ENCODE measurements at regions not wholly inside any gene's neighbourhood (a gene's known extent, or its start where the extent isn't known, plus 50 kb on each side); places are given as distances from the start of the nearest gene placed in this dataset.
A peak's percentile ranks its signal among the peaks of the same experiment; 100 is the strongest.
"Not testable (repeated sequence)": the region's sequence is repeated elsewhere in the genome, so short reads cannot be mapped to it uniquely, and the experiment has no call there.

- DNase-seq (ENCODE audit: low spot score) = no peak
Observed at GRCh38 chr14:89743828-89744227, 210.7 kb downstream of the EFCAB11 start.

GRCh38 chr14:89740241-89740640 lies 214.3 kb downstream of the EFCAB11 start:
- DNase-seq (ENCODE audit: low spot score) = no peak

DNA sequence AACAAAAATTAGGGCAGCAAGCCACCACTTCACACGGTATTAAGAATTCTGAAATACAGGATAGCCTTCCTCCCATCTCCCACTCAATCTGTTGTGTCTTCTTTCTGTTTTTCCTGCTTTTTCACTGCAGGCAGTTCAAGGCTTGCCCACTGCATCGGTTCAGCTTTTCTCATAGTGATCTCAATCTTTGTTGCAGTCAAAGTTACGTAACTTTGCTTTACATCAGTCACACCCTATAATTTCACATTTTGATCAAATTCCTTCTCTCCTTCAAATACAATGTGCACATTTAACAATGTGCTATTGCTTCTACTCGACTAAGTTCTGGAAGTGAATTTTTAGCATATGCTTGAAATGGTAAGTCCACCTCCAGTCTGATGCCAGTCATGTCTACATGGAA lies 217.6 kb downstream of the EFCAB11 start:
- no peak for DNase-seq (ENCODE audit: low spot score)

DNA sequence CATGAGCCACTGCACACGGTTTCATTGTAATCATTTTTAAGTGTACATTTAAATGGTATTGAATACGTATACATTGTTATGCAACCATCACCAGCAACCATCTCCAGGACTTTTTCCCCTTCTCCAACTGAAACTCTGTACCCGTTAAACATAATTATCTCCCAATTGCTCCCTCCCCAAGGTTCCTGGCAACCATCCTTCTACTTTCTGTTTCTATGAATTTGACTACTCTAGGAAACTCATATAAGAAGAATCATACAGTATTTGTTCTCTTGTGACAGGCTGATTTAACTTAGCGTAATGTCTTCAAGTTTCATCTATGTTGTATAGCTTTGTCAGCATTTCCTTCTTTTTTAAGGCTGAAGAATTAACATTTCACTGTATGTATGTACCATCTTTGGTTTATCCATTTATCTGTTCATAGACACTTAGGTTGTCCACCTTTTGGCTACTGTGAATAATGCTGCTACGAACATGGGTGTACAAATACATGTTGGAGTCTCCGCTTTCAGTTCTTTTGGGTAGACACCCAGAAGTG lies 223.1 kb downstream of the EFCAB11 start:
- no peak for DNase-seq (ENCODE audit: low spot score)

- no peak for DNase-seq (ENCODE audit: low spot score)
Observed at GRCh38 chr14:89730687-89731086, 223.8 kb downstream of the EFCAB11 start.

DNA sequence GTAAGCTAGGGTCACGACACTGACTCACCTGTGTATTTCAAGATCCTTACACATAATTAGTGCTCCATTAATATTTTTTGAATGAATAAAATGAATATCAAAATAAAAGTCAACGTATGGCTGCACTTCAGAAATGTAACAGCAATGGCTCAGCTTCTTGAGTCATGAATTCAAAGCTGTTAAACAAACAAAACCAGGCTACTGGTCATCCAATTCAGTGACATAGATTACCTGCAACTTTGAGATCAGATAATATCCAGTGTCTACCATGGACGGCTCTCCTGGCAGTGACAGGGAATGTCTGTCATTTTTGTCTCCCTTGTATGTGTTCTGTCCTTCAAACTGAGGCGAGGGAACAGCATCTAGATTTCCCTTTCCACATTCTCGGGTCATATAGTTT lies 225.6 kb downstream of the EFCAB11 start:
- DNase-seq (ENCODE audit: low spot score) = no peak

GRCh38 chr14:89726226-89726625 lies 228.3 kb downstream of the EFCAB11 start:
- not testable (repeated sequence) for DNase-seq (ENCODE audit: low spot score)

GRCh38 chr14:89724628-89724960 lies 229.9 kb downstream of the EFCAB11 start:
- no peak for DNase-seq (ENCODE audit: low spot score)

- no peak for DNase-seq (ENCODE audit: low spot score)
Observed at GRCh38 chr14:89723930-89724627, 230.5 kb downstream of the EFCAB11 start.

GRCh38 chr14:89721956-89722355 lies 232.6 kb downstream of the EFCAB11 start:
- no peak for DNase-seq (ENCODE audit: low spot score)

DNA sequence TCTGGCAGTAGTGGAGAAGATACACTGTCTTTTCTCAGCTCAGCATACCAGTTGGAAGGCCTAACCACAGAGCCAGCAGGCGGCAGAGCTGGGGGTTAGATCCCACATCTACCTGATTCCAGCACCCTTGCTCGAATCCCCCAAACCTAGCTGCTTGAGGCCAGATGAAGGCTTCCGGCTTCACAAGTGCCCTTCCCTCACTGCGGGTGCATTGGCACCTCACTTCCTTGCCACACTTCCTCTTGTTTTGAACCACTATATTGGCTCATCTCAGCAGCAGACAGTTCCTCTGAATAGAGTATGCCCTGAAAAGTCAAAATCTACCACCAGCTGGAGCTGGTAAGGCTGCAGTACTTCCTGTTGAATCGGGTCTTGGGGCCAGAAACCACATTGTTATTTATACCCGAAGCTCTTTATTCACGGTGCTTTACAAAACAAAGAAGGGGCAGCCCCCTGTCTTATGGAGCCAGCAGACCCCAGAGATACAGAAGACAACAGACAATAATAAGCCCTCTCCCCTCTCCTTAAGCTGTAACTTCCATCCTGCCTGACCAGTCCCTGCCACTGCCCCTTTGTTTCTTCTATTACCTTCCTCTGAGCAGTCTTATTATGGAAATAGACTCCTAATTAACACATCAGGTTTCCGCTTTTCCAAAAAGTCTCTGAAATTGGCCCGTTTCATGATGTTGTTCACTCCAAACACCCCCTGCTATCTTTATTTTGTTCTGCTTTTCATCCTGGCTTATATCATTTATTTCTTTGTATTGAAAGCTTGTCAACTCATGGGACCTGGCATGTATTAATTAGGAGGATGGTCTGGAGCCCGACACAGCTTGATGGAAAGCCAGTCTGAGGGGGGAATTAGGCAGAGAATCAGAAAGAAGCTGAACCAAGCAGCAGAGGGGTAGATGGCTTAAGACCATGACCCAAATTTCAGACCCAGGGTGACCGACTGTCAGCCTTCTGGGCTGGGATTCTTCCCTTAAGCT lies 233.5 kb downstream of the EFCAB11 start:
- peak; percentile 30 for DNase-seq (ENCODE audit: low spot score)

- DNase-seq (ENCODE audit: low spot score) = no peak
Observed at GRCh38 chr14:89720076-89720687, 234.3 kb downstream of the EFCAB11 start.

DNA sequence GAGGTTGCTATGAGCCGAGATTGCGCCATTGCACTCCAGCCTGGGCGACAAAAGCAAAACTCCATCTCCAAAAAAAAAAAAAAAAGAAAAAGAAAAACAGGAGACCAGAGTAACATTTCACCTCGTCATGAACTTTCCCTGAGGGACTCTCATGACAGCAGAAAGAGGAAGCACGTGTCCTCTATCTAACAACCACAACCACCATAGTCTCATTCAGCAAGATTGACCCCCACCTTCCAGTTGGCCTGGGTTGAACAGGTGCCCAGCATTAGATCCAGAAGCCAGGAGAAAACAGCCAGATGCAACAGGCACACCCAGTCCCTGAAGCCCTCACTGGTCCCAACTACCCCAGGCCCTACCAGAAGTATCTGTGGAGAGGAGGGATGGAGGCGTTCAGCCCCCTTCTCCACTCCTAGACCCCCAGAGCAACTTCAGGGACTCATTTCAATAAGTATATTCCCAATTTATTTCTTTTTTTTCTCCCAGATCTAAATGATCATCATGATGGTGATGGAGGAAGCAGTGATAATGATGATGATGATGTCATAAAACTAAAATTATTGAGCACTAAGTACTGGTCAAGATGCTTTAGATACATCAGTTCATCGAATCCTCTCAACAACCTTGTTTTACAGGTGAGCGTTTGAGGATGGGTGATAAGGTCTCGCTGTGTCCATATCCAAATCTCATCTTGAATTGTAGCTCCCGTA lies 235.0 kb downstream of the EFCAB11 start:
- no peak for DNase-seq (ENCODE audit: low spot score)

GRCh38 chr14:89708982-89709625 lies 245.4 kb downstream of the EFCAB11 start:
- DNase-seq (ENCODE audit: low spot score) = no peak

DNA sequence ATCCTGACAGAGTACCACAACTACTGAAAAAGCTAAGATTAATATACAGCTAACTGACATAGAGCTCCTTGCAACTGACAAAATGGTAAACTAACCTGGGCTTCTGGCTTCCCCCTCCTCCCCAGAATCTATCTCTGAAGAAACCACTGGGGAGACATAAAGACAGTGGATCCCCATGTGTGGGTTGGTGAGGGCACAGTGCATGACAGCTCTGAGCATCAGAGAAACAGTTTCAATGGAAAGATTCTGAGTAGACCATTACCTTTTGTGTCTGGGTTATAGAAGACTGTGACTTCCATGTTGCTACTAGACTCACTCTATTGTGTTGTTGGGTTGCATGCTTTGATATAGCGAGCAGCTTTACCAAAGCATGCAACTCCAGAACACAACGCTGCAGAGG lies 247.4 kb downstream of the EFCAB11 start:
- DNase-seq (ENCODE audit: low spot score) = no peak

DNA sequence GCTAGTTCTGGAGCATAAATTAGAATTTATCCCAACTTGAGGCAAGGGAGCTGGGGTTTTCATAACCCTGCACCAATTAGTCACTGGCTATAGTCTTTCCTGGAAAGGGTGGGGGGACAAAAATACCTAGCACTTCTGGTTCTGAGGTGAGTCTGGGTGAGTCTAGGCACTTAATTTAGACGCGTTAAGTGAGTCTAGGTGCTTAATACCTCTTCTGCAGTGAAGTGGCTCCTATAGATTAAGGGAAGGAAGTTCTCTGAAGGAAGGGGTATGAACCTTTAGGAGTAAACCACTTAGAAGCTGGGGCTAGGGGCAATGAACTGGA lies 251.7 kb downstream of the EFCAB11 start:
- no peak for DNase-seq (ENCODE audit: low spot score)

DNA sequence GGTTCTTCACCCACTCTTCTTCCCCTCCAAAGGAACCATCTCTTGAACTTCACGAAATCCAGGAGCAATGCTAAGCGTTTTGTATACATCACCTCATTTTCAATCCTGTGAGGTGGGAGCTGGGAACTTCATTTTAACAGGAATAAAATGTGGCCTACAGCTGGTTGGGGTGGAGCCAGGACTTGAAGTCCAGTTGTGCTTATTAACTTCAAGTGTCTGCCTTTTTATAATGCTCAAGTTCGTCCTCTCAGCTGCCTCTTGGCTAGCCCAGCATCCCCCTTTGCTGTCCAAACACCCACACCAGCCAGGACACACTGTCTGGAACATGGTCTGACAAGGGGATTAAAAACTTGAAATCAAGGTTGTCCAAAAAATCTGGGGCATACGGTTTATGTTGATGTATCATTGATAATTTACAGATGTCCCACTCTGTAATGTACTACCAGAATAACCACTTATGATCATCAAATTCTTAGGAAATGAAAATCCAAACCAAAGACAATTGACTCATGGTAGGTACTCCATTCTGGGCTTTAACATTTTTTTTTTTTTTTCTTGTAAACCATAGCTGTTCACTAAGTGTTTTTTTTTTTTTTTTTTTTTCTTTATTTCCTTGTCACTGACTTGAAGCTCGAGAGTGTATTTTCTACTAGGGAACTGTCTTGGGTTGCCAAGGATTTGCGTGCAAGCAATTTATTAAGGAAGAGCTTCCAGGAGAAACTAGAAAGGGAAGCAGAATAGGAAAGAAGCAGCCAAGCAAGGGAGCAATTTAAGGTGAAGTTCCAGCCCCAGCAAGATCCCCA lies 252.3 kb downstream of the EFCAB11 start:
- no peak for DNase-seq (ENCODE audit: low spot score)

GRCh38 chr14:89701211-89702043 lies 253.1 kb downstream of the EFCAB11 start:
- DNase-seq (ENCODE audit: low spot score) = peak; percentile 72

GRCh38 chr14:89700801-89701200 lies 253.7 kb downstream of the EFCAB11 start:
- DNase-seq (ENCODE audit: low spot score) = no peak

GRCh38 chr14:89699071-89699470 lies 255.5 kb downstream of the EFCAB11 start:
- DNase-seq (ENCODE audit: low spot score) = no peak

Measured in kidney capillary endothelial cell (primary cell).